EH (cell line): ENCODE measurements at regions not wholly inside any gene's neighbourhood (a gene's known extent, or its start where the extent isn't known, plus 50 kb on each side); places are given as distances from the start of the nearest gene placed in this dataset.

Experiments
- DNase-seq: peaks from one replicate; pipeline ENCODE4 v3.0.0-alpha.2; 2015; ENCODE audit warnings: low read depth

GRCh38 chr10:129111922-129112321, 355.1 kb upstream of the MGMT start:
- DNase-seq = no peak

GRCh38 chr10:129114588-129114987, 352.5 kb upstream of the MGMT start:
- DNase-seq = no peak

GRCh38 chr10:129116371-129116770, 350.7 kb upstream of the MGMT start:
- DNase-seq = no peak

GRCh38 chr10:129120441-129120840, 346.6 kb upstream of the MGMT start:
- DNase-seq = no peak

DNA sequence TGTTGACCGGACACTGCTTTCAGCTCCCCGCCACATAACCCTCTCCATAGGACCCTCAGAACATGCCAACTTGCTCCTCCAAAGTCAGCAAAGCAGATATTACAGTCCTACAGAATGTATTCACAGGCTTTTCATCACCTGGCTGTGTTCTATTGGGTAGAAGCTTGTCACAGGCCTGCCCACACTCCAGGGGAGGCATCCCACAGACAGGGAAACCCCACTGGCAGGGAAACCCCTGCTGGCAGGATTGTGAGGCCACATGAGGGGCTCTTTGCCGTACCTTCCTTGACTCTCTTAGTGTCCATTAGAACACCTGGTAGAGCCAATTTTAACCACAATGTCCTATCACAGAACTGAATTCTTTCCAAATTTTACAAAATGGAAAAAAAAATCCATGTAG, 344.2 kb upstream of the MGMT start:
- DNase-seq = no peak

DNA sequence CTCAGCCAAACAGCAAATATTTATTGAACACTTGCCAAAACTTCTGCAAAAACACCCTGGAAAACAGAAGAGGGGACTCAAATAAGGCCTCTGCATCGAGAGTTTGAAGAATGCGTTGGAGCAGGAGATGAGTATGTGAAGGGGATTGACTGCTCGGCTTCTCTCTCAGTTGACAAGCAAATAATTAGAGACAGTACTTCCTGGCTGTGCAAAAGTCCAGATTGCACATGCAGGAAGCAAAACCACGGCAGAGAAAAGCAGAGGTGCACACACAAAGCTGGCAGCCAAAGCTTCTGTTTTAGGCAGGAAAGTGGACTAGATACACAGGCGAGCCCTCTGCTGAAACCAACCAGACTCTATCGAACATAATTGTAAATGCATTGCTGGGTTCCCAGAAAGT, 343.6 kb upstream of the MGMT start:
- no peak for DNase-seq

DNA sequence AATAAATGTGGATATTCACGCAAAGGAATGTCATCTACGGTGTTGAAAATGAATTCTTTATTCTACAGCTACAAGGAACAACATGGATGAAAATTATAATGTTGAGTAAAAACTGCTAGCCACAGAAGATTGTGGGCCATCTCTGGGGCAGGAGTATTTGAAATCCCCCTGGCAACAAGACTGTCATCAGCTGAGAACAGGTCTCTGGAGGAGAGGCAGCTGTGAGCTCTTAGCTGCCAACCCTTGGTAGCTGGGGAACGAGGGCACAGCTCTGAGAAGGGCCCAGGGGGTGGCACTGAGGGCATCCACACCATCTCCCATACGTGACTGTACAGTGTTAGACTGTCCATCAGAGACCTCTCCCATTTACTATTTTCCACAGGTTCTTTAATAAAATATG, 340.1 kb upstream of the MGMT start:
- no peak for DNase-seq

- DNase-seq = no peak
These were observed 335.4 kb upstream of the MGMT start for GRCh38 chr10:129131457-129132132.

- DNase-seq = no peak
These were observed 333.2 kb upstream of the MGMT start for GRCh38 chr10:129133856-129134255.

DNA sequence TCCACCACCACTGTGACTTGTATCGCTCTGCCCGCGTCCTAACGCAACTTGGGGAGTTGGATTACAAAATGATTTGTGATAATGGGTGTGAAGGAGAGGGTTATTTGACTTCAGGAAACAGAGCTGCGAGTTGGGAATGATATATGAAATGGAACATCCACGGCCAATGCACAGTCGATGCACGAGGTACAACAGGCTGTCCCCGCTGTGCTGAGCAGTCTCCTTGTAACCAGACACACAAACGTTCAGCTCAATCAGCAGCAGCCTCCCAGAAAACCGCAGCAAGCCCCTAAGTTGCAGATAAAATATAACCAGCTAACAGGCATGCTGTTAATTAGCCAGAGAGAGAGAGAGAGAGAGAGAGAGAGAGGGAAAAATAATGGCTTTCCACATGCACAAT, 332.7 kb upstream of the MGMT start:
- DNase-seq = no peak

DNA sequence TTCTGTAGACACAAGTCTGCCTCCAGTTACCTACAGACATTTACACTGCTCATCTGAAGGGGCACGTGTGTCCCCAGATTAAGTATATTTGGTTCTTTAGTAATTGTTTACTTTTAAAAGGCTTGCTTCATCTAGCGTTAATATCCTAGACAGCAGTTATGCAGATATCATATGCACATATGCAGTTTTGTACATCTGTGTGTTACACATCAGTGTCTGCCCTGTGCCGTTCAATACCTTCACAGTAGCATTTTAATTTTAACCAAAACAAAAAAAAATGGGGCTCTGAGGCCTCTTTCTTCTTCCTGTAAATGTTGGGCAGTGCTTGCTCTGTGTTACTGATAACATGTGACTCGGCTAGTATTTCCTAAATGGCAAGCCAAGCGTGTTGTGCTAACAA, 331.4 kb upstream of the MGMT start:
- no peak for DNase-seq

GRCh38 chr10:129136074-129136473, 331.0 kb upstream of the MGMT start:
- DNase-seq = no peak

DNA sequence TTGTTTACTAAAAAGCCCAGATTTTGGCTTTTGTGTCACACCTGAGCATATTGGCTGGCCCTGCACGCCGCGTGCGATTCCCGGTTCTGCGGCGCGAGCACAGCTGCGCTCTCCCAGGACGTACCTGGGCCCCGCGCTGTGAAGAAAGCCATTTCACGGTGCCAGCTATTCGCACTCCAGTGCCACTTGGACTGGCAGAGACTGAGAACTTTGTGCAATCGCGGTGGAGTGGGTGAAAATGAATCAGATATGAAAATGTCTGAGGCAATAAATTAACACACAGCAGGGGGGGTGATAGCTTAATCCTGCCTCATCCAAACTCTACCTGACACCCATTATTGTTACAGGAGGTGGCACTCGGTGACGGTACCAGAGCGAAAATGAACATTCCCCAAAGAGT, 330.1 kb upstream of the MGMT start:
- no peak for DNase-seq

DNA sequence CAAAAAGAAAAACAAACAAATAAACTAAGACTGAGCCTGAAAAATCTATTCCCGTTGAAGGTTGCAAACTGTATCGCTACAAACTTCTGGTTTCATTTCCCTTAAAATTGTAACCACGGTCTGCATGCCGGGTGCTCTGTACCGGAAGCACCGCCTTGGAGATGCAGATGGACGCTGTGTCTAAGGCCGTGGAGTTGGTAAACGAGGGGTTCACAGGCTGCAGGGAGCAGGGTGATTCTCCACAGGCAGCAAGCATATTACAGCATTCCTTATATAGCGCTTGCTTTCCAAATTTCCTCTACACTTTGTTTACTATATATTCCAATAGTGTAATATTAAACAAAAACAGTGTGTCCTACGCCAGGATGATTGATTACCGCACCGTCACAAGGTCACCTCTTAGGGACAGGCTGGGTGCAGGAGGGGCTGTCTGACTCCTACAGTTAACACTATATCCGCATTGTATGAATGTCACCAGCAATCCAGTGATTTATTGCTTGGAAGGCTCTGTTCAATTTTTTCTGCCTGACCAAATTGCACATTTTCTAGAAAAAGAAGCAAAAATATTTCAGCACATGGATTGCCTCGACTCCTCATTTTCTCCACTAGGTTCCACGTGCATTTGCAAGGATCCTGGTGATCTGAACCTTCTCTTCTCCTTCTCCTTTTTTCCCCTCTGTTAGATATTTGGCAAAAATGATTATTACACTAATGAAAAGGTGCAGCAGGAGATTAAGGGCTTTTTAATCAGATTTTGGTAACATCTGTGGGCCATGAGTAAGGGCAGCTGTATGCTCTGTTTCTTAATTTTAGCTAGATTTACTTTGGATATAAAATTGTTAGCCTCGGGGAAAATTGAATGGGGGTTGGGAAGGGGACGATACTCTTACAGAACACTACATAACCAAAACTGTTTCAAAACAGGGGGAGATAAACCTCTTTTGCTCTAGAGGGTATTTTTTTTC, 325.8 kb upstream of the MGMT start:
- no peak for DNase-seq

DNA sequence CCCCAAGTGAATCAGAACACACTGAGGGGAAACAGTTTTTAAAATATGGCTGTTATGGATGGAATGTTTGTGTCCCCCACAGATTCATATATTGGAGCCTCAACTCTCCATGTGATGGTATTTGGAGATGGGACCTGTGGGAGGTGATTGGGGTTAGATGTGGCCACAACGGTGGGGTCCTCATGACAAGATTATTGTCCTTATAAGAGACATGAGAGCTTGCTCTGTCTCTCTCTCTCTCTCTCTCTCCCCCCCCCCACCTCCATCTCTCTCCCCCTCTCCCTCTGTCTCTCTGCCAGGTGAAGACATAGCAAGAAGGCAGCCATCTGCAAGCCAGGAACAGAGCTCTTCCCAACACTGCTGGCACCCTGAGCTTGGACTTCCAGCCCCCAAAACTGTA, 315.8 kb upstream of the MGMT start:
- no peak for DNase-seq

DNA sequence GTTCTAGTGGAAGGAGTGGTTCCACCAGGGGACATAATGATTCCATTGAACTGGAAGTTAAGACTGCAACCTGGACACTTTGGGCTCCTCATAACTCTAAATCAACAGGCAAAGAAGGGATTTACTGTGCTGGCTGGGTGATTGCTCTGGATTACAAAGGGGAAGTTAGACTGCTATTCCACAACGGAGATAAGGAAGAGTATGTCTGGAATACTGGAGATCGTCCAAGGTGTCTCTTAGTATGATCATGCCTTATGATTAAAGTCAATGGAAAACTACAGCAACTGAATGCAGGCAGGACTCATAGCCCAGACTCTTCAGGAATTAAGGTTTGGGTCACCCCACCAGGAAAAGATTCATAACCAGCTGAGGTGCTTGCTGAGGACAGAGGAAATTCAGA, 310.6 kb upstream of the MGMT start:
- DNase-seq = no peak

DNA sequence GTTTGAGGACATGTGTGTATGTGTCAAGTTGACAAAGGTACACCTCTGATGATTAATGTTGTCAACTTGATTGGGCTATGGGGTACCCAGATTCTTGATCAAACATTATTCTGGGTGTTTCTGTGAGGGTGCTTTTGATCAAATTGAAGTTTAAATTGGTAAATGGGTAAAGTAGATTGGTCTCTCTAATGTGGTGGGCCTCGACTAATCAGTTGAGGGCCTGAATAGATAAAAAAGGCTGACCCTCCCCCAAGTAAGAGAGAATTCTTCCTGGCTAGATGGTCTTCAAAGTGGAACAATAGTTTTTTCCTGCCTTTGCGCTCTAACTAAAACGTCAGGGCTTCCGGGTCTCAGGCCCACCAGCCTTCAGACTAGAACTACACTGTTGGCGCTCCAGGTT, 309.9 kb upstream of the MGMT start:
- no peak for DNase-seq

GRCh38 chr10:129161150-129161549, 305.9 kb upstream of the MGMT start:
- DNase-seq = no peak

DNA sequence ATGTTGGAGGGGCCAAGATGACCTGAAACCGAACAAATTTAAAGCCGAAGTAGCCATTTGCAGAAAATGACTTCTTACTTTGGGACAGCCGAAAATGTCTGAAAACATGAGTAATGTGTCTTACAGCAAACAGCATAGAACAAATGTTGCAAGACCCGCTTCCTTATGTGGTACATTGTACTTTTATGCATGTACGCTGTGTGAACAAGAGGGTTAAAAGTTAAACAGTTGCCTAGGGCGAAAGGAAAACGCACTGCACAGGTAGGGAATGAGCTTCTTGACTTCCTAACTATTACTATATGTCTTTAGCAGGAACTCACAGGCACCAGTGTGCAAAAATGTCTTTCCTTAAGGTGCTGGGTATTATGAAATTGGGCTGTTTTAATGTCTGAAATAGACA, 303.5 kb upstream of the MGMT start:
- no peak for DNase-seq

DNA sequence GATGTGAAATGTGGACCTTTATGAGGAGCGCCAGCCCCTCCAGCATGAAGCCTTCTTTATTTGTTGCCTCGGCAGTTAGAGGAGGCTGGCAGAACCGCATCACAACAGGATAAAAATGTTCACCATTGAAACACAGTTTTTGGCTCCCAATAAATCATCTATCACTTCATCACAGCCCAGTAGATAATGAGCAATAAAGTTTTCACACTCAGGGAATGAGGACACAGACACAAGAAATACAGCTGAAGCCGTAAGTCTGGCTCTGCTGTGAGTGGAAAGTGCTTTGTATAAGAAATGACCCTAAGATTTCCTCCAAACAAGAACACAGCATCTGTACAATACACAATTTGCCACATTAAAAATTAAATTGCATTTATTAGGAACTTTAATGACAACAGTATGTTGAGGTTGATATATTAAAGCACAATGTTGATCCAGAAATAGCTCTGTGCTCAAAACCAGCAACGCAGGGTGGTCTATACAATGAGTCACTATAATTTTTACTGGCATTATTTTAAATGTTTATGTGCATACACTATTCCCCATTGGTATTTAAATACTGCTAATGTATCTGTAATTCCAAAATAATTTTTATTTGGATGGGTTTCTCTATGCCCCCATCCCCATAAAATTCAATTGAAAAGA, 301.8 kb upstream of the MGMT start:
- no peak for DNase-seq

- DNase-seq = no peak
These were observed 301.3 kb upstream of the MGMT start for GRCh38 chr10:129165770-129166169.

GRCh38 chr10:129168660-129169059, 298.4 kb upstream of the MGMT start:
- DNase-seq = no peak

GRCh38 chr10:129169115-129169514, 297.9 kb upstream of the MGMT start:
- DNase-seq = no peak
